Brain microvascular endothelial cell (primary cell): ENCODE measurements at regions not wholly inside any gene's neighbourhood (a gene's known extent, or its start where the extent isn't known, plus 50 kb on each side); places are given as distances from the start of the nearest gene placed in this dataset.

ENCODE experiments used
- DNase-seq: peaks from one replicate; pipeline ENCODE4 v3.0.0-alpha.2; 2020
- H3K27ac ChIP-seq: fragments of 250-450 bp; sonication (Bioruptor Pico); 2 replicates; pipeline ENCODE4 v1.5.1; 2020; ENCODE audit warnings: mild to moderate bottlenecking, moderate library complexity
- H3K27me3 ChIP-seq: fragments of 250-450 bp; sonication (Bioruptor Pico); replicated peaks from 2 replicates; pipeline ENCODE4 v1.5.1; 2020; ENCODE audit warnings: mild to moderate bottlenecking
- H3K36me3 ChIP-seq: fragments of 250-450 bp; sonication (Bioruptor Pico); replicated peaks from 2 replicates; pipeline ENCODE4 v1.5.1; 2020; ENCODE audit warnings: mild to moderate bottlenecking
- H3K4me3 ChIP-seq: 2 replicates; pipeline ENCODE4 v1.5.1; 2011; ENCODE audit warnings: low read depth, mild to moderate bottlenecking, control low read depth, low read length, moderate library complexity
- CTCF ChIP-seq: IDR thresholded peaks from 2 replicates; pipeline ENCODE4 v1.5.1; 2011; ENCODE audit warnings: low read depth, mild to moderate bottlenecking, moderate library complexity, low read length, control low read depth, inconsistent platforms; ENCODE audit errors: missing control alignments
- in situ Hi-C: cut with HindIII; loops from 2 replicates; pipeline ENCODE4 v1.10.0; 2017; ENCODE audit warnings: low sequenced_read_pairs, low pct_ligation_motif_present

GRCh38 chr2:120921457-120921856 lies 185.8 kb downstream of the GLI2 start:
- H3K27me3 ChIP-seq, result no peaks in the 10 kb centered on the region
- DNase-seq, result no peak
- in situ Hi-C loops, result no loop called here
- no peak overlapping the region for H3K27ac ChIP-seq
- no peaks in the 10 kb centered on the region for H3K36me3 ChIP-seq
- H3K4me3 ChIP-seq, result no peak overlapping the region
- TF ChIP-seq CTCF, result no peak

GRCh38 chr2:120922571-120923332 lies 187.1 kb downstream of the GLI2 start:
- no peak overlapping the region for H3K27ac ChIP-seq
- H3K36me3 ChIP-seq, result no peaks in the 10 kb centered on the region
- H3K27me3 ChIP-seq, result no peaks in the 10 kb centered on the region
- no peak overlapping the region for H3K4me3 ChIP-seq
- no peak for DNase-seq
- in situ Hi-C loops, result no loop called here
- no peak for TF ChIP-seq CTCF

GRCh38 chr2:120923426-120923825 lies 187.8 kb downstream of the GLI2 start:
- no peaks in the 10 kb centered on the region for H3K36me3 ChIP-seq
- no peak for TF ChIP-seq CTCF
- in situ Hi-C loops, result no loop called here
- no peaks in the 10 kb centered on the region for H3K27me3 ChIP-seq
- DNase-seq, result no peak
- no peak overlapping the region for H3K4me3 ChIP-seq
- no peak overlapping the region for H3K27ac ChIP-seq

GRCh38 chr2:120924924-120925323 lies 189.3 kb downstream of the GLI2 start:
- Histone ChIP-seq H3K27me3 (no peaks in the 10 kb centered on the region), H3K27ac (no peak overlapping the region), H3K36me3 (no peaks in the 10 kb centered on the region), H3K4me3 (no peak overlapping the region)
- TF ChIP-seq CTCF, result no peak
- in situ Hi-C loops, result no loop called here
- DNase-seq, result no peak

GRCh38 chr2:120926463-120927264 lies 191.0 kb downstream of the GLI2 start:
- no peaks in the 10 kb centered on the region for H3K27me3 ChIP-seq
- H3K27ac ChIP-seq, result peak overlapping the region; percentile 35
- in situ Hi-C loops, result no loop called here
- no peak overlapping the region for H3K4me3 ChIP-seq
- TF ChIP-seq CTCF, result no peak
- DNase-seq, result no peak
- H3K36me3 ChIP-seq, result no peaks in the 10 kb centered on the region
